ENCODE measurements at regions not wholly inside any gene's neighbourhood (a gene's known extent, or its start where the extent isn't known, plus 50 kb on each side); places are given as distances from the start of the nearest gene placed in this dataset.

DNA sequence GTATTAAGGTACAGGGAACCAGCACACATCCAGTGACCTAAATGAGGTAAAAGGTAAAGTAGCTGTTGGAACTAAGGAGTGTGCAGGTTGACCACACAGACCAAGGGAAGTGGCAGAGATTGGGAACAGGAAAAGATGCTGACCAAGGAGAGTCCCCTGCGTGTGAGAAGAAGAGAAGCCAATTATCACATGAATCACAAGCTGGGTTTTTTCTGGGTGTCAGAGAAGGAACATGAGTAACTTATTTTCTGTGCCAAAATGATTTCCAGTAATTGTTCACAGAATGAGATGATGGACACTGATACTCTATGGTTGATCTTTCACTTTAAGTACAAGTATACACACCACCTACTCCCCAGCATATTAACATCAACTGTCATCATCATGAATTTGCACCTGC lies 130.7 kb upstream of the ACO1 start:
- no peak for TF ChIP-seq POLR2A (IDR thresholded peaks at IDR 0.05; ENCODE audit: low read length)
- no peak for TF ChIP-seq GATA1 (IDR thresholded peaks at IDR 0.05; ENCODE audit: low read depth, low read length)

All from erythroblast (primary cell).